Astrocyte of the spinal cord (primary cell): ENCODE measurements at regions not wholly inside any gene's neighbourhood (a gene's known extent, or its start where the extent isn't known, plus 50 kb on each side); places are given as distances from the start of the nearest gene placed in this dataset.
A peak's percentile ranks its signal among the peaks of the same experiment; 100 is the strongest.

Experiments
- DNase-seq: peaks from one replicate; pipeline ENCODE4 v3.0.0; 2011; ENCODE audit warnings: low read depth, low spot score
- H3K4me3 ChIP-seq: 2 replicates; pipeline ENCODE4 v1.5.1; 2011; ENCODE audit warnings: low read depth, mild to moderate bottlenecking, low read length, moderate library complexity
- in situ Hi-C: cut with HindIII; loops from 2 replicates; pipeline ENCODE4 v1.10.0; 2017; ENCODE audit warnings: low sequenced_read_pairs
- TF ChIP-seq, protein P1 (sequence below): IDR thresholded peaks from 2 replicates; pipeline ENCODE4 v1.5.1; 2012; ENCODE audit warnings: low read depth, mild to moderate bottlenecking, low read length, inconsistent platforms

DNA sequence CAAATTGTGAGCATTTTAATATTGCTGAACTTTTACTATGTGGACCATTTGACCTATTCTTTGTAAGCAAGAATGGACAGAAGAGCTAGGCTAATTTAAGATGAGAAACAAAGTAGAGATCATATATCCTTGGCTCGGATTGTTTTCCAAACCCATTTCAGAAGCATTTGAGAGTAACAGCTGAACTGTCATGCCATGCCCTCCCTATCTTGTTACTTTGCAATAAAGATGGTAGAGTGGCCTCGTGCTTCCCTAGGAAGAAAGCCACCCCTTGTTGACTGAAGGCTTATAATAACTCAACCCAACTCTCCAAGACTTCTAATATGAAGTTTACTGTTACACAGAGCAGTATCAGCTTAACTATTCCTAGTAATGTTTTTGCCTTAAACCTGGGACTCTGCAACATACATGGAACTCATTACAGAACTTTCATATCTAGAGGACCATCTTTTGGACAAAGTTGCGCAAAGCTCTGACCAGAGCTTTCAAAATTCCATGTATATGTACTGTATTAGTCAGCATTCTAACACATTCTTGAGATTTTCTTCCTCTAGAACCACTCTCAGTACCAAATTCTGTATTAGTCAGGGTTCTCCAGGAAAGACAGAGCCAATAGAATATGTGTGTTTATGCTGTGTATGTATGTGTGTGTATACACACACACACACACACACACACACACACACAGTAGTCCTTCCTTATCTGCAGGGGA is 68.7 kb downstream of the ADAMTS1 start:
- TF ChIP-seq, protein P1, sequence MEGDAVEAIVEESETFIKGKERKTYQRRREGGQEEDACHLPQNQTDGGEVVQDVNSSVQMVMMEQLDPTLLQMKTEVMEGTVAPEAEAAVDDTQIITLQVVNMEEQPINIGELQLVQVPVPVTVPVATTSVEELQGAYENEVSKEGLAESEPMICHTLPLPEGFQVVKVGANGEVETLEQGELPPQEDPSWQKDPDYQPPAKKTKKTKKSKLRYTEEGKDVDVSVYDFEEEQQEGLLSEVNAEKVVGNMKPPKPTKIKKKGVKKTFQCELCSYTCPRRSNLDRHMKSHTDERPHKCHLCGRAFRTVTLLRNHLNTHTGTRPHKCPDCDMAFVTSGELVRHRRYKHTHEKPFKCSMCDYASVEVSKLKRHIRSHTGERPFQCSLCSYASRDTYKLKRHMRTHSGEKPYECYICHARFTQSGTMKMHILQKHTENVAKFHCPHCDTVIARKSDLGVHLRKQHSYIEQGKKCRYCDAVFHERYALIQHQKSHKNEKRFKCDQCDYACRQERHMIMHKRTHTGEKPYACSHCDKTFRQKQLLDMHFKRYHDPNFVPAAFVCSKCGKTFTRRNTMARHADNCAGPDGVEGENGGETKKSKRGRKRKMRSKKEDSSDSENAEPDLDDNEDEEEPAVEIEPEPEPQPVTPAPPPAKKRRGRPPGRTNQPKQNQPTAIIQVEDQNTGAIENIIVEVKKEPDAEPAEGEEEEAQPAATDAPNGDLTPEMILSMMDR: no peak
- H3K4me3 ChIP-seq: no peak overlapping the region
- peak; percentile 40 for DNase-seq
- in situ Hi-C loops: no loop called here

DNA sequence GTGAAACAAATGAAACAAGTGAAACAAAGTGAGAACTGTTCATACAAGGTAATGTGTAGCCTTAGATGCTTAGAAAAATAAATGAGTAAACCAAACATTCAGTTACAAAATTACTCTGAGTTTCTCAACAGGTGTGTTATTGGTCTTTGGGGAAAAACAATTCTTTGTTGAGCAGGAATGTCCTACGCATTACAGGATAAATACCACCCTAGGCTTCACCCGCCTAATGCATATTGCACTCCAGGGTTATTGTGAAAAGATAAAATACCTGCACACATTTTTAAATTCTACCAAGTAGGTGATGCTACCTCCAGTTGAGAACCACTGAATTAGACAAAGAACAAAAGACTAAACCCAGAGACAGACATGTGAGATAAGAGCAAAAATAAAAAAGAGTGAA is 72.2 kb downstream of the ADAMTS1 start:
- in situ Hi-C loops: no loop called here
- TF ChIP-seq, protein P1: no peak
- H3K4me3 ChIP-seq: no peak overlapping the region
- no peak for DNase-seq

DNA sequence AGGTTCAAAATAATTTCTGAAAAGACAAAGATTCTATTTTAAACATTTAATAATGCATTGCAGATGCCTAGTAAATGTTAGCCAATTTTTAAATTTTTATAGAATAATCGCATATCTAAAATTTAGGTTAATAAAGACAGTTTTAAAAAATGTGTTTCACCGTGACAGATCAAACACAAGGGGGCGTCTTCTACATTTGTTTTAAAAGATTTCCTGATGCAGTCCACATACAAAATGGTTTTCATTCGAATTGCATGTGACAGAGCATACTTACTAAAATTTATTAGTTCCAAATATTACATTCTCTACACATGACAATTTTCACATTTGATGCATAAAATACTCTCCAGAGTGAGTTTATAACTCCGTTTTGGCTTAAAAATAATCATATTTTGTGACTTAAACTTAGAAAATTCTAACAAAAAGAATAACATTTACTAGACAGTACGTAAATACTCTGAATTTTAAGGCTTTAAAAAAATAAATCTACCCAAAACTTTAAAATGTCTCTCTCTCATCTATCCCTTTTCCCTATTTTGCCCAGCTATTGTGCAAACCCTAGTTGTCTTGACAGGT is 75.5 kb downstream of the ADAMTS1 start:
- in situ Hi-C loops: no loop called here
- DNase-seq: peak; percentile 61
- TF ChIP-seq, protein P1: peak; percentile 52
- no peak overlapping the region for H3K4me3 ChIP-seq

DNA sequence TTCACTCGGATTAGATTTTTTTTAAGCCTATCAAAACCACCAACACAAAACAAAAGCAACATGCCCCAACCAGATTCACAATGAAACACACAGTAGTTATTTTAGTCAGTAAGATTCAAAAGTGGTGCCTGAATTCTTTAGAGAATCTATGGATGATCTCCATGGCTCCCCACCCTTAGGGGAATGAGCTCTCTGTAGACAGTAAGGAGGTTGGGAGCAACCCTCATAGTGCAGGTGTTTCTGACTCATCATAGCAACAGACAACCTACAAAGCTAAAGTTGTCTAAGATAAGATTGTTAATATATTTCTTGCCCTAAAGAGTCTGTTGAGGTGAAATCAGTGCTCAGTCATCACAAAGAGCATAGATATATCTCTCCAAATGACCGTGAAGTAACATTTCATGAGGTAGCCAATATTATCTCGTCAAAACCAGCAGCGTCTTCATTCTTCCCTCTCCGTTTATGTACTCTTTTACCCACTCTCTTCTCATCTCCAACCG is 78.3 kb downstream of the ADAMTS1 start:
- in situ Hi-C loops: no loop called here
- TF ChIP-seq, protein P1: no peak
- no peak for DNase-seq
- H3K4me3 ChIP-seq: no peak overlapping the region

DNA sequence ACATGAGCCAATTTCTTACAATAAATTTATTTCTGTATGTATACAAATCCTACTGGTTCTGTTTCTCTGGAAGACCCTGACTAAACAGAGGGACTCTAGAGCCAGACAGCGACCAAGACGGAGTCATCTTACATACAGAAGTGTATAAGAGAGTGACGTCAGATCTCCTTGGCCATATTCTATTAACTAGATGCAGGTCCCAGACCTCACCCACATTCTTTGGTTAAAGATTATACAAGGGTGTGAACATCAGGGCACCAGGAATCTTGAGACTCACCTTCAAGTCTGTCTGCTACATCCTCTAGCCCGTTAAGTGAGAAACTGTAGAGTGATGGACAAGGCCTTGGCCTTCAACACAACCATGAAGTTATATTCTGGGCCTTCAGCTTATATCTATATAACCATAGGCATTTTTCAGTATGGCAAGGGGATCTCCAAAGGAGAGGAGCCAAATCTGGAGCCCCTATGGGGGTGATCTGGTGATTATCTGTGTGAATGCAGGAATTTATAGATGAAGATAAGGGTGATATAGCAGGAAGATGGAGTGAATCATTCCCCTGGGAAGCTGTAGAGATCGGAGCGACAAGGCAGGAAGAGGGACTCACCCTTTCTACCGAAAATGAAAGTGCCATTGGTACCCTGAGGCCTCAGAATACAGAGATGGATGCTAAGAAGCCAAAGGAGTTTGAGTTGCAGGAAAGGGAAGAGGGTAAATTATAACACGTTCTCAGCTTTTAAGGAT is 83.9 kb downstream of the ADAMTS1 start:
- TF ChIP-seq, protein P1: no peak
- DNase-seq: no peak
- in situ Hi-C loops: no loop called here
- no peak overlapping the region for H3K4me3 ChIP-seq

DNA sequence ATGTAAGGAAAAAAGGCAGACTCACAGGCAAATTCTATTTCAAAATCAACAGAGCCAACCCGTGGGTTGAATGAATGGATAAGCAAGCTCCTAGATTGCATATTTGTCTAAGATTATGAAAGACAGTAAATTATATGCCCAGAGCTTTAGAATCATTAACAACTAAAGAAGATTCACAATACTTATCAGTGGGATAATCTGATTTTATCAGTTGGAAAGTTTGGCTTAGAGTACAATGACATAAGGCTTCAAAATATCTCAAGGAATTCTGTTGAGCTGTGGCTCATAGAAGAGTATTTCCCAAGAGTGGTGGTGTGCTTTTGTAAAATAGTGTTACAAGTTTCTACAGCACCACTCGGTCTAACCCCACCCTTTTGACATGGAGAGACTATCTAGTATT is 85.5 kb downstream of the ADAMTS1 start:
- TF ChIP-seq, protein P1: no peak
- no peak for DNase-seq
- in situ Hi-C loops: no loop called here
- no peak overlapping the region for H3K4me3 ChIP-seq
